GM13976 (cell line): ENCODE measurements at regions not wholly inside any gene's neighbourhood (a gene's known extent, or its start where the extent isn't known, plus 50 kb on each side); places are given as distances from the start of the nearest gene placed in this dataset.

Experiments used
- DNase-seq: peaks from one replicate; pipeline ENCODE4 v3.0.0; 2012; ENCODE audit warnings: low spot score
- in situ Hi-C: fragments of 300-500 bp; cut with MboI; formaldehyde crosslinking; loops from one replicate; pipeline ENCODE4 v1.12.0; 2022; ENCODE audit warnings: low sequenced_read_pairs, mixed read lengths, inconsistent platforms; ENCODE audit not compliant: unreplicated experiment
- TF ChIP-seq, protein P1 (sequence below): IDR thresholded peaks from 2 replicates; pipeline ENCODE4 v1.5.1; 2012; ENCODE audit warnings: borderline replicate concordance, mild to moderate bottlenecking; ENCODE audit not compliant: insufficient read depth; ENCODE audit errors: extremely low read depth, missing control alignments, control extremely low read depth

- TF ChIP-seq, protein P1, sequence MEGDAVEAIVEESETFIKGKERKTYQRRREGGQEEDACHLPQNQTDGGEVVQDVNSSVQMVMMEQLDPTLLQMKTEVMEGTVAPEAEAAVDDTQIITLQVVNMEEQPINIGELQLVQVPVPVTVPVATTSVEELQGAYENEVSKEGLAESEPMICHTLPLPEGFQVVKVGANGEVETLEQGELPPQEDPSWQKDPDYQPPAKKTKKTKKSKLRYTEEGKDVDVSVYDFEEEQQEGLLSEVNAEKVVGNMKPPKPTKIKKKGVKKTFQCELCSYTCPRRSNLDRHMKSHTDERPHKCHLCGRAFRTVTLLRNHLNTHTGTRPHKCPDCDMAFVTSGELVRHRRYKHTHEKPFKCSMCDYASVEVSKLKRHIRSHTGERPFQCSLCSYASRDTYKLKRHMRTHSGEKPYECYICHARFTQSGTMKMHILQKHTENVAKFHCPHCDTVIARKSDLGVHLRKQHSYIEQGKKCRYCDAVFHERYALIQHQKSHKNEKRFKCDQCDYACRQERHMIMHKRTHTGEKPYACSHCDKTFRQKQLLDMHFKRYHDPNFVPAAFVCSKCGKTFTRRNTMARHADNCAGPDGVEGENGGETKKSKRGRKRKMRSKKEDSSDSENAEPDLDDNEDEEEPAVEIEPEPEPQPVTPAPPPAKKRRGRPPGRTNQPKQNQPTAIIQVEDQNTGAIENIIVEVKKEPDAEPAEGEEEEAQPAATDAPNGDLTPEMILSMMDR = no peak
- no peak for DNase-seq
- in situ Hi-C loops = no loop called here
Observed at GRCh38 chr2:205937211-205937610, 148.8 kb downstream of the INO80D start.

- DNase-seq = no peak
- in situ Hi-C loops = no loop called here
Observed at GRCh38 chr2:205936446-205936845, 149.5 kb downstream of the INO80D start.

GRCh38 chr2:205934443-205934842, 151.5 kb downstream of the INO80D start:
- TF ChIP-seq, protein P1 = no peak
- no peak for DNase-seq
- in situ Hi-C loops = no loop called here

More at GRCh38 chr2:205936446-205936845, 149.5 kb downstream of the INO80D start:
- TF ChIP-seq, protein P1 = no peak

GRCh38 chr2:205932861-205933260, 153.1 kb downstream of the INO80D start:
- DNase-seq = no peak
- in situ Hi-C loops = no loop called here
- TF ChIP-seq, protein P1 = no peak

DNA sequence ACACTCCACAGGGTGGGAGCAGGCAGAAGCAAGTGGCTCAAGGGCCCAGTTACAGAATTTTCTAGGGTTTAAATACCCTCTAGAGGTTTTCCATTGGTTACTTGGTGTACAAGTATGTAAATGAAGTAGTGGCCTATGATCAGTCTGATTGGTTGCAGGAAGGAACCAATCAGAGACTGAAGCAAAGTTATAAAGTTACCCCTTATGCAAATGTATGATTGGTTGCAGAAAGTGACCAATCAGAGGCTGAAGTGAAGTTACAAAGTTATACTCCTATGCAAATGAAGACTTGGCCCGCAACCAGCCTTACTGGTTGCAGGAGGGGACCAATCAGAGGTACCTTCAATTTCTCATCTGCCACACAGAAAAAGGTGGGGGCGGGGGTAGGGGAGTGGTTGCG, 154.6 kb downstream of the INO80D start:
- TF ChIP-seq, protein P1 = no peak
- no peak for DNase-seq
- in situ Hi-C loops = no loop called here

GRCh38 chr2:205930209-205930608, 155.8 kb downstream of the INO80D start:
- TF ChIP-seq, protein P1 = no peak
- in situ Hi-C loops = no loop called here
- DNase-seq = no peak

- in situ Hi-C loops = no loop called here
- TF ChIP-seq, protein P1 = no peak
- DNase-seq = no peak
Observed at GRCh38 chr2:205929246-205929942, 156.6 kb downstream of the INO80D start.
